ENCODE measurements at regions not wholly inside any gene's neighbourhood (a gene's known extent, or its start where the extent isn't known, plus 50 kb on each side); places are given as distances from the start of the nearest gene placed in this dataset.

GRCh38 chr4:20370274-20370673 lies 118.6 kb downstream of the SLIT2 start:
- Histone ChIP-seq H3F3A (ENCODE audit: insufficient read depth, low read length) (no peaks in the 10 kb centered on the region), H3K4me2 (ENCODE audit: low read length) (no peak overlapping the region), H3K4me3 (ENCODE audit: low read depth, low read length, poor library complexity, severe bottlenecking) (no peak overlapping the region), H3K4me1 (ENCODE audit: insufficient read depth, low read length, severe bottlenecking) (no peaks in the 10 kb centered on the region), H3K9me3 (ENCODE audit: low read length) (no peaks in the 10 kb centered on the region), H4K20me1 (ENCODE audit: insufficient read depth, low read length) (no peaks in the 10 kb centered on the region), H3K27me3 (ENCODE audit: insufficient read depth, low read length) (no peaks in the 10 kb centered on the region), H3K36me3 (ENCODE audit: insufficient read depth, low read length) (no peaks in the 10 kb centered on the region), H3K9ac (ENCODE audit: low read length) (no peak overlapping the region), H3K27ac (ENCODE audit: low read depth, low read length, poor library complexity, severe bottlenecking) (no peak overlapping the region), H3K9me2 (ENCODE audit: low read depth, low read length) (no peaks in the 10 kb centered on the region), H3K79me2 (ENCODE audit: insufficient read depth, low read length) (no peaks in the 10 kb centered on the region), H2AFZ (ENCODE audit: low read length) (no peak overlapping the region)
- TF ChIP-seq CTCF (IDR thresholded peaks at IDR 0.05; ENCODE audit: low read length), result no peak
- TF ChIP-seq EZH2 (IDR thresholded peaks at IDR 0.05; ENCODE audit: borderline replicate concordance, low read length), result no peak

- H3K4me2 ChIP-seq (ENCODE audit: low read length), result no peak overlapping the region
- no peak overlapping the region for H3K4me3 ChIP-seq (ENCODE audit: low read depth, low read length, poor library complexity, severe bottlenecking)
- no peaks in the 10 kb centered on the region for H3K9me2 ChIP-seq (ENCODE audit: low read depth, low read length)
- no peak overlapping the region for H2AFZ ChIP-seq (ENCODE audit: low read length)
- no peaks in the 10 kb centered on the region for H3K9me3 ChIP-seq (ENCODE audit: low read length)
- H3K27me3 ChIP-seq (ENCODE audit: insufficient read depth, low read length), result no peaks in the 10 kb centered on the region
- TF ChIP-seq CTCF (IDR thresholded peaks at IDR 0.05; ENCODE audit: low read length) (no peak), EZH2 (IDR thresholded peaks at IDR 0.05; ENCODE audit: borderline replicate concordance, low read length) (no peak)
- no peak overlapping the region for H3K27ac ChIP-seq (ENCODE audit: low read depth, low read length, poor library complexity, severe bottlenecking)
- no peaks in the 10 kb centered on the region for H3F3A ChIP-seq (ENCODE audit: insufficient read depth, low read length)
- no peaks in the 10 kb centered on the region for H3K4me1 ChIP-seq (ENCODE audit: insufficient read depth, low read length, severe bottlenecking)
- no peak overlapping the region for H3K9ac ChIP-seq (ENCODE audit: low read length)
- no peaks in the 10 kb centered on the region for H3K36me3 ChIP-seq (ENCODE audit: insufficient read depth, low read length)
- H3K79me2 ChIP-seq (ENCODE audit: insufficient read depth, low read length), result no peaks in the 10 kb centered on the region
- no peaks in the 10 kb centered on the region for H4K20me1 ChIP-seq (ENCODE audit: insufficient read depth, low read length)
Measured at GRCh38 chr4:20376070-20376469, 124.4 kb downstream of the SLIT2 start.

GRCh38 chr4:20378181-20378580 lies 126.5 kb downstream of the SLIT2 start:
- no peak overlapping the region for H3K4me3 ChIP-seq (ENCODE audit: low read depth, low read length, poor library complexity, severe bottlenecking)
- H3K4me2 ChIP-seq (ENCODE audit: low read length), result no peak overlapping the region
- H4K20me1 ChIP-seq (ENCODE audit: insufficient read depth, low read length), result no peaks in the 10 kb centered on the region
- H2AFZ ChIP-seq (ENCODE audit: low read length), result no peak overlapping the region
- H3F3A ChIP-seq (ENCODE audit: insufficient read depth, low read length), result no peaks in the 10 kb centered on the region
- no peaks in the 10 kb centered on the region for H3K79me2 ChIP-seq (ENCODE audit: insufficient read depth, low read length)
- H3K9me3 ChIP-seq (ENCODE audit: low read length), result no peaks in the 10 kb centered on the region
- H3K27me3 ChIP-seq (ENCODE audit: insufficient read depth, low read length), result no peaks in the 10 kb centered on the region
- no peak overlapping the region for H3K9ac ChIP-seq (ENCODE audit: low read length)
- no peak for TF ChIP-seq CTCF (IDR thresholded peaks at IDR 0.05; ENCODE audit: low read length)
- no peak for TF ChIP-seq EZH2 (IDR thresholded peaks at IDR 0.05; ENCODE audit: borderline replicate concordance, low read length)
- no peaks in the 10 kb centered on the region for H3K4me1 ChIP-seq (ENCODE audit: insufficient read depth, low read length, severe bottlenecking)
- H3K27ac ChIP-seq (ENCODE audit: low read depth, low read length, poor library complexity, severe bottlenecking), result no peak overlapping the region
- no peaks in the 10 kb centered on the region for H3K9me2 ChIP-seq (ENCODE audit: low read depth, low read length)
- H3K36me3 ChIP-seq (ENCODE audit: insufficient read depth, low read length), result no peaks in the 10 kb centered on the region

Data from OCI-LY1 (cell line).